HEK293T (cell line): ENCODE measurements at regions not wholly inside any gene's neighbourhood (a gene's known extent, or its start where the extent isn't known, plus 50 kb on each side); places are given as distances from the start of the nearest gene placed in this dataset.

Source experiments
- ARNT ChIP-seq: fragments of 450-650 bp; IDR thresholded peaks from 2 replicates; pipeline ENCODE4 v1.6.1; 2017; ENCODE audit warnings: mild to moderate bottlenecking
- BHLHE40 ChIP-seq: fragments of 450-650 bp; IDR thresholded peaks from 2 replicates; pipeline ENCODE4 v1.6.1; 2016; ENCODE audit warnings: mild to moderate bottlenecking, moderate library complexity, borderline replicate concordance
- FOXA1 ChIP-seq: fragments of 450-650 bp; IDR thresholded peaks from 2 replicates; pipeline ENCODE4 v1.6.1; 2016; ENCODE audit warnings: mild to moderate bottlenecking
- TARDBP ChIP-seq: fragments of 450-650 bp; IDR thresholded peaks from 2 replicates; pipeline ENCODE4 v1.6.1; 2016

GRCh38 chr4:85039526-85039925 lies 73.0 kb upstream of the WDFY3 start:
- TF ChIP-seq TARDBP = no peak
- no peak for TF ChIP-seq ARNT
- TF ChIP-seq FOXA1 = no peak
- no peak for TF ChIP-seq BHLHE40
